ENCODE measurements at regions not wholly inside any gene's neighbourhood (a gene's known extent, or its start where the extent isn't known, plus 50 kb on each side); places are given as distances from the start of the nearest gene placed in this dataset.

DNA sequence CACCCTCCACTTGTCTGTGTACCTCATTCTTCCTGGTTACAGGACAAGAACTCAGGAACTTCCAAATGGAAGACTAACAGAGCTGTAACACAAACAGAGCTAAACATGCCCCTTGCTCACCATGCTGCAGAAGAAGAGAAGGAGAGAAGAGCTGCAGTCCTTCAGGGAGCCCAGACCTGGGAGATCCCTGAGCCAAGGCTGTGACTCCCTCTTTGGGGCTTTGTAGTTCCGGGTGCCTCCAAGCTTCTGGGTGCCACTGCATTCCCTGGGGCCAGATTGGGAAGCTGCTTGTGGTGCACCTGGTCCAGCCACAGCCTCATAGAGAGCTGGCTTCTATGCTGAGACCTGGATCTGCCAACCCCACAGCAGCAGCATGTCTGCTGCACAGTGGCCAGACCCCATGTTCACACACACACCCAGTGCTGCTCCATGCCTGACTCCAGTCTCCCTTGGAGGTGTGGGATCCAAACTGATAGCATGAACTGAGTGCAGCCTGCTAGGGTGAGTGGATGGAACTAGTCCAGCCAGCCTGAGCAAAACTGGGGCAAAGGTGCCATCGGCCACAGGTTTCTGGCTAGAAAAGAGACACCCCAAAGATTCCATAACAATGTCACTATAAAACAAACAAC lies 263.0 kb upstream of the NRIP1 start:
- no peak for TF ChIP-seq ZNF530 (tag by site-specific recombination; IDR thresholded peaks at IDR 0.05; ENCODE audit: low read depth)
- TF ChIP-seq, protein P1, sequence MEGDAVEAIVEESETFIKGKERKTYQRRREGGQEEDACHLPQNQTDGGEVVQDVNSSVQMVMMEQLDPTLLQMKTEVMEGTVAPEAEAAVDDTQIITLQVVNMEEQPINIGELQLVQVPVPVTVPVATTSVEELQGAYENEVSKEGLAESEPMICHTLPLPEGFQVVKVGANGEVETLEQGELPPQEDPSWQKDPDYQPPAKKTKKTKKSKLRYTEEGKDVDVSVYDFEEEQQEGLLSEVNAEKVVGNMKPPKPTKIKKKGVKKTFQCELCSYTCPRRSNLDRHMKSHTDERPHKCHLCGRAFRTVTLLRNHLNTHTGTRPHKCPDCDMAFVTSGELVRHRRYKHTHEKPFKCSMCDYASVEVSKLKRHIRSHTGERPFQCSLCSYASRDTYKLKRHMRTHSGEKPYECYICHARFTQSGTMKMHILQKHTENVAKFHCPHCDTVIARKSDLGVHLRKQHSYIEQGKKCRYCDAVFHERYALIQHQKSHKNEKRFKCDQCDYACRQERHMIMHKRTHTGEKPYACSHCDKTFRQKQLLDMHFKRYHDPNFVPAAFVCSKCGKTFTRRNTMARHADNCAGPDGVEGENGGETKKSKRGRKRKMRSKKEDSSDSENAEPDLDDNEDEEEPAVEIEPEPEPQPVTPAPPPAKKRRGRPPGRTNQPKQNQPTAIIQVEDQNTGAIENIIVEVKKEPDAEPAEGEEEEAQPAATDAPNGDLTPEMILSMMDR (tag by site-specific recombination; IDR thresholded peaks at IDR 0.05): no peak
- no peak for TF ChIP-seq ZNF140 (tag by site-specific recombination; IDR thresholded peaks at IDR 0.05)
- TF ChIP-seq, protein P2, sequence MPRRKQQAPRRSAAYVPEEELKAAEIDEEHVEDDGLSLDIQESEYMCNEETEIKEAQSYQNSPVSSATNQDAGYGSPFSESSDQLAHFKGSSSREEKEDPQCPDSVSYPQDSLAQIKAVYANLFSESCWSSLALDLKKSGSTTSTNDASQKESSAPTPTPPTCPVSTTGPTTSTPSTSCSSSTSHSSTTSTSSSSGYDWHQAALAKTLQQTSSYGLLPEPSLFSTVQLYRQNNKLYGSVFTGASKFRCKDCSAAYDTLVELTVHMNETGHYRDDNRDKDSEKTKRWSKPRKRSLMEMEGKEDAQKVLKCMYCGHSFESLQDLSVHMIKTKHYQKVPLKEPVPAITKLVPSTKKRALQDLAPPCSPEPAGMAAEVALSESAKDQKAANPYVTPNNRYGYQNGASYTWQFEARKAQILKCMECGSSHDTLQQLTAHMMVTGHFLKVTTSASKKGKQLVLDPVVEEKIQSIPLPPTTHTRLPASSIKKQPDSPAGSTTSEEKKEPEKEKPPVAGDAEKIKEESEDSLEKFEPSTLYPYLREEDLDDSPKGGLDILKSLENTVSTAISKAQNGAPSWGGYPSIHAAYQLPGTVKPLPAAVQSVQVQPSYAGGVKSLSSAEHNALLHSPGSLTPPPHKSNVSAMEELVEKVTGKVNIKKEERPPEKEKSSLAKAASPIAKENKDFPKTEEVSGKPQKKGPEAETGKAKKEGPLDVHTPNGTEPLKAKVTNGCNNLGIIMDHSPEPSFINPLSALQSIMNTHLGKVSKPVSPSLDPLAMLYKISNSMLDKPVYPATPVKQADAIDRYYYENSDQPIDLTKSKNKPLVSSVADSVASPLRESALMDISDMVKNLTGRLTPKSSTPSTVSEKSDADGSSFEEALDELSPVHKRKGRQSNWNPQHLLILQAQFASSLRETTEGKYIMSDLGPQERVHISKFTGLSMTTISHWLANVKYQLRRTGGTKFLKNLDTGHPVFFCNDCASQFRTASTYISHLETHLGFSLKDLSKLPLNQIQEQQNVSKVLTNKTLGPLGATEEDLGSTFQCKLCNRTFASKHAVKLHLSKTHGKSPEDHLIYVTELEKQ (tag by site-specific recombination; IDR thresholded peaks at IDR 0.05; ENCODE audit: borderline replicate concordance): no peak
- TF ChIP-seq, protein P3, sequence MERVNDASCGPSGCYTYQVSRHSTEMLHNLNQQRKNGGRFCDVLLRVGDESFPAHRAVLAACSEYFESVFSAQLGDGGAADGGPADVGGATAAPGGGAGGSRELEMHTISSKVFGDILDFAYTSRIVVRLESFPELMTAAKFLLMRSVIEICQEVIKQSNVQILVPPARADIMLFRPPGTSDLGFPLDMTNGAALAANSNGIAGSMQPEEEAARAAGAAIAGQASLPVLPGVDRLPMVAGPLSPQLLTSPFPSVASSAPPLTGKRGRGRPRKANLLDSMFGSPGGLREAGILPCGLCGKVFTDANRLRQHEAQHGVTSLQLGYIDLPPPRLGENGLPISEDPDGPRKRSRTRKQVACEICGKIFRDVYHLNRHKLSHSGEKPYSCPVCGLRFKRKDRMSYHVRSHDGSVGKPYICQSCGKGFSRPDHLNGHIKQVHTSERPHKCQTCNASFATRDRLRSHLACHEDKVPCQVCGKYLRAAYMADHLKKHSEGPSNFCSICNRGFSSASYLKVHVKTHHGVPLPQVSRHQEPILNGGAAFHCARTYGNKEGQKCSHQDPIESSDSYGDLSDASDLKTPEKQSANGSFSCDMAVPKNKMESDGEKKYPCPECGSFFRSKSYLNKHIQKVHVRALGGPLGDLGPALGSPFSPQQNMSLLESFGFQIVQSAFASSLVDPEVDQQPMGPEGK (tag by site-specific recombination; IDR thresholded peaks at IDR 0.05): no peak
- TF ChIP-seq ZNF610 (tag by site-specific recombination; IDR thresholded peaks at IDR 0.05; ENCODE audit: borderline replicate concordance): no peak
- TF ChIP-seq, protein P4, sequence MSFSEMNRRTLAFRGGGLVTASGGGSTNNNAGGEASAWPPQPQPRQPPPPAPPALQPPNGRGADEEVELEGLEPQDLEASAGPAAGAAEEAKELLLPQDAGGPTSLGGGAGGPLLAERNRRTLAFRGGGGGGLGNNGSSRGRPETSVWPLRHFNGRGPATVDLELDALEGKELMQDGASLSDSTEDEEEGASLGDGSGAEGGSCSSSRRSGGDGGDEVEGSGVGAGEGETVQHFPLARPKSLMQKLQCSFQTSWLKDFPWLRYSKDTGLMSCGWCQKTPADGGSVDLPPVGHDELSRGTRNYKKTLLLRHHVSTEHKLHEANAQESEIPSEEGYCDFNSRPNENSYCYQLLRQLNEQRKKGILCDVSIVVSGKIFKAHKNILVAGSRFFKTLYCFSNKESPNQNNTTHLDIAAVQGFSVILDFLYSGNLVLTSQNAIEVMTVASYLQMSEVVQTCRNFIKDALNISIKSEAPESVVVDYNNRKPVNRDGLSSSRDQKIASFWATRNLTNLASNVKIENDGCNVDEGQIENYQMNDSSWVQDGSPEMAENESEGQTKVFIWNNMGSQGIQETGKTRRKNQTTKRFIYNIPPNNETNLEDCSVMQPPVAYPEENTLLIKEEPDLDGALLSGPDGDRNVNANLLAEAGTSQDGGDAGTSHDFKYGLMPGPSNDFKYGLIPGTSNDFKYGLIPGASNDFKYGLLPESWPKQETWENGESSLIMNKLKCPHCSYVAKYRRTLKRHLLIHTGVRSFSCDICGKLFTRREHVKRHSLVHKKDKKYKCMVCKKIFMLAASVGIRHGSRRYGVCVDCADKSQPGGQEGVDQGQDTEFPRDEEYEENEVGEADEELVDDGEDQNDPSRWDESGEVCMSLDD (tag by site-specific recombination; IDR thresholded peaks at IDR 0.05): no peak
- TF ChIP-seq, protein P5, sequence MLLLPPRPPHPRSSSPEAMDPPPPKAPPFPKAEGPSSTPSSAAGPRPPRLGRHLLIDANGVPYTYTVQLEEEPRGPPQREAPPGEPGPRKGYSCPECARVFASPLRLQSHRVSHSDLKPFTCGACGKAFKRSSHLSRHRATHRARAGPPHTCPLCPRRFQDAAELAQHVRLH (tag by site-specific recombination; IDR thresholded peaks at IDR 0.05): no peak
- TF ChIP-seq, protein P6, sequence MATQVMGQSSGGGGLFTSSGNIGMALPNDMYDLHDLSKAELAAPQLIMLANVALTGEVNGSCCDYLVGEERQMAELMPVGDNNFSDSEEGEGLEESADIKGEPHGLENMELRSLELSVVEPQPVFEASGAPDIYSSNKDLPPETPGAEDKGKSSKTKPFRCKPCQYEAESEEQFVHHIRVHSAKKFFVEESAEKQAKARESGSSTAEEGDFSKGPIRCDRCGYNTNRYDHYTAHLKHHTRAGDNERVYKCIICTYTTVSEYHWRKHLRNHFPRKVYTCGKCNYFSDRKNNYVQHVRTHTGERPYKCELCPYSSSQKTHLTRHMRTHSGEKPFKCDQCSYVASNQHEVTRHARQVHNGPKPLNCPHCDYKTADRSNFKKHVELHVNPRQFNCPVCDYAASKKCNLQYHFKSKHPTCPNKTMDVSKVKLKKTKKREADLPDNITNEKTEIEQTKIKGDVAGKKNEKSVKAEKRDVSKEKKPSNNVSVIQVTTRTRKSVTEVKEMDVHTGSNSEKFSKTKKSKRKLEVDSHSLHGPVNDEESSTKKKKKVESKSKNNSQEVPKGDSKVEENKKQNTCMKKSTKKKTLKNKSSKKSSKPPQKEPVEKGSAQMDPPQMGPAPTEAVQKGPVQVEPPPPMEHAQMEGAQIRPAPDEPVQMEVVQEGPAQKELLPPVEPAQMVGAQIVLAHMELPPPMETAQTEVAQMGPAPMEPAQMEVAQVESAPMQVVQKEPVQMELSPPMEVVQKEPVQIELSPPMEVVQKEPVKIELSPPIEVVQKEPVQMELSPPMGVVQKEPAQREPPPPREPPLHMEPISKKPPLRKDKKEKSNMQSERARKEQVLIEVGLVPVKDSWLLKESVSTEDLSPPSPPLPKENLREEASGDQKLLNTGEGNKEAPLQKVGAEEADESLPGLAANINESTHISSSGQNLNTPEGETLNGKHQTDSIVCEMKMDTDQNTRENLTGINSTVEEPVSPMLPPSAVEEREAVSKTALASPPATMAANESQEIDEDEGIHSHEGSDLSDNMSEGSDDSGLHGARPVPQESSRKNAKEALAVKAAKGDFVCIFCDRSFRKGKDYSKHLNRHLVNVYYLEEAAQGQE (tag by site-specific recombination; IDR thresholded peaks at IDR 0.05): no peak
- TF ChIP-seq ZBTB7A (tag by site-specific recombination; IDR thresholded peaks at IDR 0.05; ENCODE audit: low read depth): no peak

Measured in HEK293 (cell line).